Left forelimb (tissue), 1 donor: ENCODE measurements at regions not wholly inside any gene's neighbourhood (a gene's known extent, or its start where the extent isn't known, plus 50 kb on each side); places are given as distances from the start of the nearest gene placed in this dataset.
"Not testable (repeated sequence)": the region's sequence is repeated elsewhere in the genome, so short reads cannot be mapped to it uniquely, and the experiment has no call there.

Source experiments
- DNase-seq: peaks from one replicate; pipeline ENCODE4 v3.0.0-alpha.2; 2018; ENCODE audit warnings: low spot score

DNA sequence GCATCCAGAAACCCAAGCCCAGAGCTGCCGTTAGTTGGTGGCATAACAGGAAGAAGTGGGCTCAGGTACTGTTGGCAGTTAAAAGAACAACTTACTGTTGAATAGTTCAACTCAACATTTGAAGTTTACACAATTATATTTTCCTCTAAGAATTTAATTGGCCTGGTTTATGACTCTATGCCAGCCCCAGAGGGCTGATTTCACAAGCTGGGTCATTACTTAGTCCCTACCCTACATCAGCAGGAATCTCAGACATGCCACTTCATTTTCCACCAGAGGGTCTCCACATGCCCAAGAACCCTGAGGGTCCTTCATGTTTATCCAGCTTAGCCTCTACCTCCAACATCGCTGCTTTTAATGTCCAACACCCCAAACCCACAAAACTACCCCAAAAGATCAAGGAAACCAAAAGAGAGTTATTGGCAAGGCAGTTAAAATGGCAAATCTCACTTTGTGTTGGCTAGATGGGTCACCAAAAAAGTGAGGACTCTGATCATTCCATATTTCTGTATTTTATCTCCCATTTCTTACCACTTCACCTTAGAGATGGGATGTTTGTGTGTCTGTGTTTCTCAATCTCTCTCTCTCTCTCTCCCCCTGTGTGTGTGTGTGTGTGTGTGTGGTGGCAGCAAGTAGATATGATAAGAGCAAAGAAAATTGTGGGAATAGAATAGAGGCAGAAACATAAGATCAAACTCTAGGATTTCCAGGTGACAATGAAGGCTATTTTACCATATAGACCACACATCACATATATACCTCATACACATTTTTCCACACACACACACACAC lies 112.5 kb upstream of the TBX18 start:
- no peak for DNase-seq

DNA sequence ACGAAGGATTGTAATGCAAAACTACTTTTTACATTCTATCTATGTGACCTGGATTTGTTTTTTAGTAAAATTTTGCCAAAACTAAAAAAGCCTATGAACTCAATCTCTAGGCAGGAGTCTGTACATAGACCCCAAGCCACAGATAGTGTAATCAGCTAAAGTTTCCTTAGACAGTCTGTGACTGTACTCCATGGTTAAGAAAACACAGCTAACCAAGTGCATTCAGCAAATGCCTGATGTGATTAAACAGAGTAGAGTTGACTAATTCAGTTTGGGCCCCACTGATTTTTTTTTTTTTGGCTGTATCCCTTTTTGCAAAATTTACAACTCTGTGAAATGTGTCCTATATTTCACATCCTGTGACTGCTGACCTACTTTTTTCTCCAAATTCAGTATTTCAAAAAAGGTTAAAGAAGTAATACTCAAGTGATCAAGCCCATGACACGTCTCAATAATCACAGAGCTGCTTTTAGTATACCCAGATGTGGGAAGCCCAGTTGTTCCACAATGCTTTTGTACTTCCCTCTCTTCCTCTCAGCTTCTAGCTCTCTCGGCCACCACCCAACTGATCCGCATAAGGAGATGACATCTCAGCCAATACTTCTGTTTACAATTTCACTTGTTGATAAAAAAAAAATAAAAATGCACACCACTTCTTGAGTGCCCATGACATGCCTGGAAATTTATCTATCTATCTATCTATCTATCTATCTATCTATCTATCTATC lies 108.8 kb upstream of the TBX18 start:
- no peak for DNase-seq

DNA sequence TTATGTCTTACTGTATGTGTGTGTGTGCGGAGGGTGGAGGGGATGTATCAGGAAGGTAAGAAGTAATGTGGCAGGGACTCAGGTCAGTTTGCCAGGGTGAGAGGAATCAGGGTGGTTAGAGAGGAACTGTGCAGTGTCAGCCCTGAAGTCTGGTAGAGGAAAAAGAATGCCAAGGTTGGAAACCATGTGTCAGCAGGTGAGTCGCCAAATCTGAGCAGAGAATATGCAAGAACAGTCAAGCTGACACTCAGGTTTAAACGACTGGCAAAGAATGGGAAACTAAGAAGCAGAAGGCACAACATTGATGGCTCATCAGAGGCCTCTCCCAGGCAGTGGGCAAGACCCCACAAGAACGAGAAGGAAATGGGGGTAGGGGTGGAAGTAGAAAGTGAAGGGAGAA lies 107.5 kb upstream of the TBX18 start:
- no peak for DNase-seq

- no peak for DNase-seq
Measured at GRCh38 chr6:84870672-84871071, 106.3 kb upstream of the TBX18 start.

GRCh38 chr6:84868149-84868548 lies 103.8 kb upstream of the TBX18 start:
- no peak for DNase-seq

DNA sequence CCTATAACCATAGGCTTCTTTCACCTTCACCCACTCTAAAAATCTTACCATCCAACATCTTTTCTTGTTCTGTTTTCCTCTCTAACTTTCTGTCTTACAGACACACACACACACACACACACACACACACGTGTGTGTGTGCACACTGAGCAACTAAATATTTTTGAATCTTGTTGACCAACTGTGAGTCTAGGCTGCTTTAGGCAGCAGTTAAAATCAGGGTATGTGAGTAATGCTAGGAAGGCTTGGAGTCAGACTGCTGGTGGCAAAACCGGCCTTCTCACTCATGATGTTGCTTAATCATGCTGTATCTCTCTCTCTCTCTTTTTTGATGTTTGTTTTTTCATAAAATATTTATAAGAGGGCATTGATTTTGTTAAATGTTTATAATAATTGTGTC lies 103.1 kb upstream of the TBX18 start:
- DNase-seq = no peak

GRCh38 chr6:84866715-84867114 lies 102.3 kb upstream of the TBX18 start:
- no peak for DNase-seq

GRCh38 chr6:84865372-84865771 lies 101.0 kb upstream of the TBX18 start:
- DNase-seq = not testable (repeated sequence)

DNA sequence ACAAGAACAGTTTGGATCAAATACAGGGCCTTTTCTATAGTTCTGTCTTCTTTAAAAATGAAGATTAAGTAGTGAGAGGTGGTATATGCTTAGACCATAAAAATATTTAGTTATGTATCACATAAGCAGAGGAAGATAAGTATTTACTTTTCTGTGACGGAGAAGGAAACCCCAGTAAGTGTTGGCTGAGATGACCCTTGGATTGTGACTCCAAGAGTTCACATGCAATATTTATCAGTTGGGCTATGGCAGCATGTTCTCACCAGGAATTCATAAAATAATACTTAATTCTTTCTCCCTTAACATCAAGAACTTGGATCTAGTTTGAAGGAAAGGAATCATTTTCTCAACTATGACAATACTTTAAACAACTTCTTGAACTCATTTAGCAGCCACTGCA lies 98.4 kb upstream of the TBX18 start:
- no peak for DNase-seq

DNA sequence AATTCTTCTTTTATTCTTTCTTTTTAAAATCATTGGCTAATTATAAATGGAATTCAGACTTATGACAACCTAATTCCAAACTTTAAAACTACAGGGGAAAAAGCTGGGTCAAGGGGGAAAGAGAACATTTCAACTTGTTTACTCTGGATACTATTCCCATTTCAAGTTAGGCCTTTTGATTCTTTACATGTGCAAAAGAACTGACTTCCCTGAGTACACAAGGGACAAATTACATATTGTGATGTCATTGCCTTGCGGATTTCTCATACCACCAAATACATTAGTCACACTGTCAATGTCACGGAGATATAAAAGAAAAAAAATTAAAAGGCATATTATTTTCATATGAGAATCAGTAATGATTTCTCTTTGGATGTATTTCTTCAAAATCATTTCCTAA lies 96.5 kb upstream of the TBX18 start:
- no peak for DNase-seq

DNA sequence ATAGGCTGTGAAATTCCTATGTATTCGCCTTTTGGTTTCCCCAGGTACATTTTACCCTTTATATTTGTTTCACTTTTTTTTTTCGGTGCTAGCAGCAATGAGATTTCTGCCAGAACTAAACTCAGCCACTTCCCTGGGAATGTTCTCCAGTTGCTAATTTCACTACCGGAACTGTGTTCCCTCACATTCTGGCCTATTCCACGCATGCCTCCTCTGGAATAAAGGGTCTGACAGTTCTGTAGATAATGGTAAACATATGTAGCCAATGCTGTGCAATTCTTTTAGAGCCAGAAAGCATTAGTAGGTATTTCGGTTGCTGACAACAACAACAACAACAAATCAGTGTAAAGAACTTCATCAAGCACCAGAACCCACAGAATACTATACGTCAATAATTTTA lies 96.1 kb upstream of the TBX18 start:
- DNase-seq = no peak

- no peak for DNase-seq
Measured at GRCh38 chr6:84854811-84855400, 90.5 kb upstream of the TBX18 start.

- DNase-seq = no peak
Measured at GRCh38 chr6:84853901-84854300, 89.5 kb upstream of the TBX18 start.

DNA sequence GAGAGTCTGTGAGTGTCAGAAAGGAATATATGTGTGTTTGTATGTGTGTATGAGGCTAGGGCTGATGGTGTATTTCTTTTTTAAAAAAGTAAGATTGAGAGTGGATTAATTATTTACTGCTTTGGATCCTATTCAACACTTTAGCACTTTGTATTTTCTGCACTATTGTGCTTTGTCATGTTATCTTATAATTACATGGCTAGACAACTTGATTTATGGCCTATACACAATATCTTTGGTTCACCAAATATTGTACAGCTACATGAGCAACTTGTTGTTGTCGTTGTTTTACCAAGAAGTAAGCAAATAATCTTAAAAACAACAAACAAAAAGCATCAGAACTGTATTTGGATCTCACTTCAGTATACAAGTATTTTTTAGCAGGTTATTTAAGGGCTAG lies 84.6 kb upstream of the TBX18 start:
- no peak for DNase-seq

- no peak for DNase-seq
Measured at GRCh38 chr6:84847390-84848160, 83.2 kb upstream of the TBX18 start.

DNA sequence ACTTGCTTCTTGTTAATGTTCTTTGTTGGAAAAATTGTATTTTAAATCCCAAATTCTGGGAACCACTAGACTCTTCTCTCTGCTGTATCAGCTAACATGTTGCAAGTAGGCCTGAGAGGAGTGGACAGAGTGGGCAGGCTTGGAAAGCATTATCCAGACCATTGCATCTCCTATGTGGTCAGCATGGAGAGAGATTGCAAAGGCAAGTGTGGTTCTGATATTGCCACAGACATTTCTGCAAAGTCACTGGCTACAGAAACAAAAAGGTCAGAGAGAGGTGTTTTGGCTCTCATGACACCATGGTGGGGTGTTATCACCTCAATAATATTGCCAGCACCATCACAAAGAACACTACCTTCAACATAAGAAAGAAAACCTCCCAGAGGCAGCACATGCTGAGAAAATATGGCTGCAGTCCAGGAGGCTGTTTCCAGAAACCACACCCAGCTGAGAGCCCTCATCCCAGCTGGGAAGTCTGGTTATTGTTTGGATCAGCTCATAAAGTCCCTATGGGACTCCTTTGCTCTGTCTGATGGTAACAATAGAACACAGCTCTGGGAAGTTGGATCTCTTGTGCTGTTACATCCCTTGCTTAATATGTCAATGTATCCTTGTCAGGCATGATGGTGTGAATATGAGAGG lies 78.2 kb upstream of the TBX18 start:
- no peak for DNase-seq

GRCh38 chr6:84837068-84837866 lies 72.9 kb upstream of the TBX18 start:
- DNase-seq = not testable (repeated sequence)

DNA sequence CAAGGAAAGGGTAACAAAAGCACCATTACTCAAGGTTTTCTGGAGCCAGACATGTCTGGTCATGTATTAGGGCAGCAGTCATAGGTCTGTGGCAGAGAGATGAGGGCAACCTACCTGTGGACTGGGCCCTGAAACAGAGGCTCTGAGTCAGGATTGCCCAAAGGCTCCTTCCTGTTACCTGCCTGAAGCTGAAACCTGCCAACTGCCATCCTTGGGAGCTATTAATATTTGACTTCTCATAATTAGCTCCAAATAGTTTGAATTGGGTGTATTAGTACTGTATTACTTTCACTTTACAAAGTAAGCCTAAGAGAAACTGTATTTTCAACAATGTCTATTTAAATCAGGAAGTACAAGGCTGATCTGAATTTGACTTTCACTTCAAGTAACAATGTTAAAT lies 72.0 kb upstream of the TBX18 start:
- DNase-seq = no peak

DNA sequence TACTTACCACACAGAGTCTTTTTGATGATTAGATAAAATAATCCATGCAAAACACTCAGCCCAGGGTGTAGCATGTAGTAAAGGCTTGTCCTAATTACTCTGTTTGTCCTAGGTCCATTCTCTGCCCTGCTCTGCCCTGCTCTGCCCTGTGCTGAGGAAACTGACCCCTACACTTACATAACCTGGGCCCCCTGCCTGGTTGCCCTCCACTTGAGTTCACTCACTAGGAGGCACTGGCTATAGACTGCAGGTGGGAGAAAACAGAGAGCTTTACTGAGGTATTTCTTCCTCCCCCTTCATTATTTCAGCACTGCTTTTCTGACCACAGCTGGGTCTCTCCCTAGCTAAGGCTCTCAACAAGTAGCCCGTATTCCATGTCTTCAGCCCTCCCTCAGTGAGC lies 70.9 kb upstream of the TBX18 start:
- no peak for DNase-seq

- DNase-seq = not testable (repeated sequence)
Measured at GRCh38 chr6:84831924-84832323, 67.5 kb upstream of the TBX18 start.

DNA sequence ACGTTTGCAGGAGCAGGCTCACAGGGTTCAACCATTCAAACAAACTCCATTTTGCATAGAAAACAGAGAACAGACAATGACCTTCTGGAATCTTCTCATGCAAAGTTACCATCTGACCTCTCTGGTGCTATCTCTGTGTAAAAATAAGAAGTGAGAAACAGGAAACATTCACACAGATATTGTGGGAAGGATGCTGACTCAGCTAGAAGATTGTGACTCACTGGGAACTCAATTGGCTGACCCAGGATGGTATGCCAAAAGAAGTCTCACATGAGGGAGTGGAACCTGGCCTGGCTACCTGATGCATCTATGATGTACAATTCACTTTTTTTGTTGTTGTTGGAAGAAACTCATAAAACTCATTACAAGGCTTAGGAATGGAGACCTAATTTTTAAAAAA lies 61.1 kb upstream of the TBX18 start:
- no peak for DNase-seq
